HUDEP-2 (cell line): ENCODE measurements at regions not wholly inside any gene's neighbourhood (a gene's known extent, or its start where the extent isn't known, plus 50 kb on each side); places are given as distances from the start of the nearest gene placed in this dataset.

Experiments
- DNase-seq, 76 experiments: peaks; one replicate each; lab custom pipeline; 2025; ENCODE audit not compliant: unreplicated experiment in 76 of 76; lab: John Stamatoyannopoulos, UW

GRCh38 chr17:15048933-15049794 is 216.0 kb downstream of the PMP22 start:
- DNase-seq, result no peak

GRCh38 chr17:15048381-15048780 is 216.7 kb downstream of the PMP22 start:
- no peak for DNase-seq

- DNase-seq, result no peak
Measured at GRCh38 chr17:15042311-15042710, 222.8 kb downstream of the PMP22 start.

GRCh38 chr17:15039366-15039765 is 225.8 kb downstream of the PMP22 start:
- no peak for DNase-seq

- no peak for DNase-seq
Measured at GRCh38 chr17:15038656-15039055, 226.5 kb downstream of the PMP22 start.

- no peak for DNase-seq
Measured at GRCh38 chr17:15036238-15036637, 228.9 kb downstream of the PMP22 start.

GRCh38 chr17:15031975-15032374 is 233.2 kb downstream of the PMP22 start:
- no peak for DNase-seq

- no peak for DNase-seq
Measured at GRCh38 chr17:15029469-15029868, 235.7 kb downstream of the PMP22 start.

- DNase-seq, result no peak
Measured at GRCh38 chr17:15027853-15028252, 237.3 kb downstream of the PMP22 start.

GRCh38 chr17:15026088-15026487 is 239.0 kb downstream of the PMP22 start:
- DNase-seq, result no peak

- no peak for DNase-seq
Measured at GRCh38 chr17:15023589-15024336, 241.4 kb downstream of the PMP22 start.

- DNase-seq, result no peak
Measured at GRCh38 chr17:15019158-15019557, 246.0 kb downstream of the PMP22 start.

- no peak for DNase-seq
Measured at GRCh38 chr17:15012351-15012980, 252.7 kb downstream of the PMP22 start.

- DNase-seq, result no peak
Measured at GRCh38 chr17:15009087-15009486, 256.0 kb downstream of the PMP22 start.

- DNase-seq, result no peak
Measured at GRCh38 chr17:15007147-15007553, 258.0 kb downstream of the PMP22 start.

- DNase-seq, result no peak
Measured at GRCh38 chr17:15006421-15007128, 258.6 kb downstream of the PMP22 start.

GRCh38 chr17:15000661-15001060 is 264.5 kb downstream of the PMP22 start:
- DNase-seq, result no peak

- no peak for DNase-seq
Measured at GRCh38 chr17:14997290-14997689, 267.8 kb downstream of the PMP22 start.

- DNase-seq, result no peak
Measured at GRCh38 chr17:14986127-14986526, 279.0 kb downstream of the PMP22 start.

GRCh38 chr17:14972844-14973243 is 292.3 kb downstream of the PMP22 start:
- DNase-seq, result no peak

GRCh38 chr17:14971054-14971453 is 294.1 kb downstream of the PMP22 start:
- DNase-seq, result no peak
